ENCODE measurements at regions not wholly inside any gene's neighbourhood (a gene's known extent, or its start where the extent isn't known, plus 50 kb on each side); places are given as distances from the start of the nearest gene placed in this dataset.

GRCh38 chr14:101506926-101507835 is 54.1 kb upstream of the DIO3 start:
- Histone ChIP-seq H4K20me1 (ENCODE audit: insufficient read depth) (no peaks in the 10 kb centered on the region), H3K79me2 (replicated peaks; ENCODE audit: insufficient read depth, low read length) (no peaks in the 10 kb centered on the region), H3F3A (ENCODE audit: insufficient read depth, low read length, poor library complexity, severe bottlenecking) (no peaks in the 10 kb centered on the region), H3K9me3 (ENCODE audit: low read length) (no peaks in the 10 kb centered on the region), H3K9ac (ENCODE audit: low read length) (no peak overlapping the region), H3K36me3 (ENCODE audit: insufficient read depth, low read length) (no peaks in the 10 kb centered on the region), H3K4me3 (ENCODE audit: low read length) (no peak overlapping the region), H3K4me2 (ENCODE audit: low read length) (no peak overlapping the region), H3K9me2 (ENCODE audit: insufficient read depth, low read length) (no peaks in the 10 kb centered on the region), H3K27ac (ENCODE audit: low read length) (no peak overlapping the region), H3K27me3 (ENCODE audit: insufficient read depth, low read depth, low read length) (no peaks in the 10 kb centered on the region), H2AFZ (ENCODE audit: low read depth, low read length) (no peak overlapping the region)
- TF ChIP-seq REST (IDR thresholded peaks at IDR 0.05; ENCODE audit: borderline replicate concordance) (no peak), RAD21 (conservative IDR thresholded peaks at IDR 0.05) (no peak), TAF1 (IDR thresholded peaks at IDR 0.05; ENCODE audit: low read depth) (no peak), EZH2 (IDR thresholded peaks at IDR 0.05; ENCODE audit: borderline replicate concordance, insufficient read depth, low read length, poor library complexity, severe bottlenecking) (no peak), CTCF (IDR thresholded peaks at IDR 0.05; ENCODE audit: poor library complexity, severe bottlenecking) (no peak), MXI1 (conservative IDR thresholded peaks at IDR 0.05; ENCODE audit: poor library complexity, severe bottlenecking) (no peak), POLR2AphosphoS5 (IDR thresholded peaks at IDR 0.05) (no peak), EP300 (conservative IDR thresholded peaks at IDR 0.05; ENCODE audit: poor library complexity, severe bottlenecking) (no peak), SMC3 (conservative IDR thresholded peaks at IDR 0.05; ENCODE audit: poor library complexity) (no peak)

- no peak overlapping the region for H3K4me2 ChIP-seq (ENCODE audit: low read length)
- H3F3A ChIP-seq (ENCODE audit: insufficient read depth, low read length, poor library complexity, severe bottlenecking): no peaks in the 10 kb centered on the region
- no peaks in the 10 kb centered on the region for H3K9me2 ChIP-seq (ENCODE audit: insufficient read depth, low read length)
- no peak overlapping the region for H3K27ac ChIP-seq (ENCODE audit: low read length)
- TF ChIP-seq RAD21 (conservative IDR thresholded peaks at IDR 0.05) (no peak), CTCF (IDR thresholded peaks at IDR 0.05; ENCODE audit: poor library complexity, severe bottlenecking) (no peak), EZH2 (IDR thresholded peaks at IDR 0.05; ENCODE audit: borderline replicate concordance, insufficient read depth, low read length, poor library complexity, severe bottlenecking) (no peak), POLR2AphosphoS5 (IDR thresholded peaks at IDR 0.05) (no peak), EP300 (conservative IDR thresholded peaks at IDR 0.05; ENCODE audit: poor library complexity, severe bottlenecking) (no peak), REST (IDR thresholded peaks at IDR 0.05; ENCODE audit: borderline replicate concordance) (no peak), MXI1 (conservative IDR thresholded peaks at IDR 0.05; ENCODE audit: poor library complexity, severe bottlenecking) (no peak), SMC3 (conservative IDR thresholded peaks at IDR 0.05; ENCODE audit: poor library complexity) (no peak), TAF1 (IDR thresholded peaks at IDR 0.05; ENCODE audit: low read depth) (no peak)
- no peak overlapping the region for H2AFZ ChIP-seq (ENCODE audit: low read depth, low read length)
- H3K36me3 ChIP-seq (ENCODE audit: insufficient read depth, low read length): no peaks in the 10 kb centered on the region
- H3K9ac ChIP-seq (ENCODE audit: low read length): no peak overlapping the region
- no peaks in the 10 kb centered on the region for H4K20me1 ChIP-seq (ENCODE audit: insufficient read depth)
- no peaks in the 10 kb centered on the region for H3K9me3 ChIP-seq (ENCODE audit: low read length)
- H3K27me3 ChIP-seq (ENCODE audit: insufficient read depth, low read depth, low read length): no peaks in the 10 kb centered on the region
- no peaks in the 10 kb centered on the region for H3K79me2 ChIP-seq (replicated peaks; ENCODE audit: insufficient read depth, low read length)
- no peak overlapping the region for H3K4me3 ChIP-seq (ENCODE audit: low read length)
Observed at GRCh38 chr14:101507836-101508150, 53.5 kb upstream of the DIO3 start.

Measured in neural cell (in vitro differentiated cells).